ENCODE measurements at regions not wholly inside any gene's neighbourhood (a gene's known extent, or its start where the extent isn't known, plus 50 kb on each side); places are given as distances from the start of the nearest gene placed in this dataset.
"Not testable (repeated sequence)": the region's sequence is repeated elsewhere in the genome, so short reads cannot be mapped to it uniquely, and the experiment has no call there.

DNA sequence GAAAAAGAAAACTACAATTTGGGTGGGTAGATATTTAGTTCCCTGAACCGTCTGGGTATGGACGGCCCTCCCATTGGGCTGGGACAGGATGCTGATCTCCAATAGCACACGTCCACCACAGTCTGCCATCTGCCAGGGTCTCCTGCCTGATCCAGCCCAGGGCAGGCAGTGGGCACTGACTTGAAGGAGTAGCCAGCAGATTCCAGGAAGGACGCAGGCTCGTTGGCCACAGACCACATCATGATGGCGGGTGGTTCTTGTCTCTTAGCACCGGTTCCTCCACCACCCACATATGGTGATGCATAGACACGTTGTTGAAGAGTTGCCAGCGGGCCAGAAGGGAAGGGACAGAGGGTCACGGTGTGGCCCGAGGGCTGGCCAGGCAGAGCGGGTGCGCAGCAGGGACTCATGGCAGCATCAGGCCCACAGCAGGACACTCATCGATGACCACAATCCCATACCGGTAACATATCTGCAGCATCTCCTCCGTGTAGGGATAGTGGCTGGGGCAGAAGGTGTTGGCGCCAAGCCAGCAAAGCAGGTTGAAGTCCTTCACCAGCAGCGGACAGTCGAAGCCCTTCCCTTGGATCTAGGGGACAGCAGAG is 155.8 kb upstream of the FAM174A start:
- not testable (repeated sequence) for DNase-seq

DNA sequence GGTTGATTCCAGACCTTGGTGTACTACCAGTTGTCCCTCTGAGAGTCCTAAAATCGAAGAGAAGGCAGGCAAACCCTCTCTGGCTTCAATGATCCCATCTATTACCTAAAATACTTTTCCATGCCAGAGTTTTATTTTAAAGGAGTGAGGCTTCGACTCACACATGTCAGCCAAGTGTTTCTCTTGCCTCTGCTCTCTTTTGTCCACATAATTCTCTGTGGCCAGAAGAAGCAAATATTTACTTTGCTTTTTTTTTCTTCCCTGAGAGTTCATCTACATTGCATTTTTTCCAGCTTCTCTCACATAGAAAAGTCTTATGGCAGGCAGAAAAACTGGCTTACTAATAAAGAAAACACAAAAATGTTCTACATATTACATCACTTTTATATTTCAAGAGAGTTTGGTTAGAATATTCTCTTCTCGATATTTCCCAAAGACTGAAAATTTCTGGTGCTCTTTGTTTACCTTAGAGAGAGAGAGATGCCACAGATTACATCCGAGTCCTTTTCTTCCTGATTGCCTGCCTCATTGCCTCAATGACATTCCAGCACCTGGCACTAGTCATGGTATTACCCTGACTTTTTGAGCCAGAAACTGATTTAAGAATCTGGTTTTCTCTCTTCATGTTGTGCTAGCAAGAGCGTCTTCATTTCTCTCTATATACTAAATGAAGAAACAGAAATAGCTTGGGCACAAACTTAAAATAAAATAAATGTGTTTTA is 170.3 kb upstream of the FAM174A start:
- DNase-seq = not testable (repeated sequence)

DNA sequence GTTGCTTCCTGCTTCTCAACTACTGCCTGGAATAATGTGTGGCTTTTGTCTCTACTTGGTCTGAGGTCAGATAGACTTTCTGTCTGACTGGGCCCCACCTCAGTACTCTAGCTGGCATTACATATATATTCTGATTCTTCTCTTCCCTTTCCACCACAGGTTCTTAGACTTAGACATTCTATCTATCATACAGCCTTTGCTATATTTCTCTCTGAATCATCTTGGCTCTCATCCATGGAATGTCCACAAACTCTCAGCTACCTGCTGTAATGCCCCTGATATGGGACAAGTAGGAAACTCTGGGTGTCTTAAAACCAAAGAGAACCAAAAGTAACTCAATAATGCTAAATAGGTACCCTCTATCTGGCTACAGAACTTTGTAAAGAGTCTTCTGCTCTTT is 170.8 kb upstream of the FAM174A start:
- DNase-seq = not testable (repeated sequence)

DNA sequence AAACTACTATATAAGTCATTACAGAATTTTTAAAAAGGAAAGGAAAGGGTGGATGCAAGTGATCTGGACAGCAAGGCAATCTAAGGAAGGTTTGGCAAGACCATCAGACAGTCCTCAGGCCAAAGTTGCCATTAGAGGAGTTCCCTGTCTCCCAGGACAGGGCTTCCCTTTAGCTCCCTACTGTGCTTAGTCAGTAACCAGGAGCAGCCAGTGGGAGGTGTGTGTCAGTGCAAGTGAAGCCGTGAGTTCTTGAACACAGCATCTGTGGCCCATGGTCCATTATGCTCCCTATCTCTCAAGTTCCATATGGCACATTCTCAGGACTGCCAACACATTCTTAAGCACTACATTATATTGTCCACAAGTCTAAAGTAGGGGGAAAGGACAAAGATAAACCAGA is 175.2 kb upstream of the FAM174A start:
- DNase-seq = not testable (repeated sequence)

DNA sequence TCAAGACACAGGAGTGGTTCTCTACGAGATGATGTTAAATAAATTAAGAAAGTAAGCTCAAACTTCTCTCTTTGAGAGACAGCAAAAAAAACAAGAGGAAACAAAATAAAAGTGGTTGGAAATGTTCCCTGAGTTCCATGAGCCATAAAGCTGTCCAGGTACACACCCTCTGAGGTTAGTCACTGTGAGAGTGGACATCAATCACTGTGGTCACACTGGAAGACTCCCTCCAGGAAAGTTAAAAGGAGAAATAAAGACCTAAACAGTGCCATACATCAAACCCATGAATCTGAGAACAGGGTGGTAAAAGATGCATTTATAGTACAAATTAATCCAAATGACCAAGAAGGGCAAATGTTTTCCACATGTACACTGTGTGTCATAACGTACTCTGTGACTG is 188.9 kb upstream of the FAM174A start:
- not testable (repeated sequence) for DNase-seq

DNA sequence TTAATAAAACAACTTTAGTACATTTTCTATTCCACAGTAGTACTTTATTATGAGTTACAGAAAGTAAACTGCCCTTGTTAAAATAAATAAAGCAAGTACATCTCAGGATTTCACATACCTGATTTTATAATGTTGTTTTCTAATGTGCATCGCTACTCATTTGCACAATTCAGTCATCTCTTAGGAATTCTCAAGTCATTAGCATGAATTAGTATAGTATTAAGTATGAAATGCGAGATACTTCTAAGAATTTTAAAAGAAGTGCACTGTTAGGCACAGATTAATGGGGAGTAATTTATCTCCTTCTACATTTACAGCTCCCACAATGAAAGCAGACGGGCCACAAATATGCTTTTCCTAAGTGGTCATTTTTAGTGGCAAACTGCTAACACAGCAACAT is 193.7 kb upstream of the FAM174A start:
- not testable (repeated sequence) for DNase-seq

DNA sequence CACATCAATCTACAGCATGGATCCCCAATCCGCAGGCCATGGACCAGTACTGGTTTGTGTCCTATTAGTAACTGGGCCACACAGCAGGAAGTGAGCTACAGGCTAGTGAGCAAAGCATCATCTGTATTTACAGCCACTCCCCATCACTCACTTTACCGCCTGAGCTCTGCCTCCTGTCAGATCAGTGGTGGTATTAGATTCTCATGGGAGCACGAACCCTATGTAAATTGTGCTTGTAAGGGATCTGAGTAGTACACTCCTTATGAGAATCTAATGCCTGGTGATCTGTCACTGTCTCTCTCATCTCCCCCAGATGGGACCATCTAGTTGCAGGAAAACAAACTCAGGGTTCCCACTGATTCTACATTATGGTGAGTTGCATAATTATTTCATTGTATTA is 212.7 kb upstream of the FAM174A start:
- DNase-seq = no peak

DNA sequence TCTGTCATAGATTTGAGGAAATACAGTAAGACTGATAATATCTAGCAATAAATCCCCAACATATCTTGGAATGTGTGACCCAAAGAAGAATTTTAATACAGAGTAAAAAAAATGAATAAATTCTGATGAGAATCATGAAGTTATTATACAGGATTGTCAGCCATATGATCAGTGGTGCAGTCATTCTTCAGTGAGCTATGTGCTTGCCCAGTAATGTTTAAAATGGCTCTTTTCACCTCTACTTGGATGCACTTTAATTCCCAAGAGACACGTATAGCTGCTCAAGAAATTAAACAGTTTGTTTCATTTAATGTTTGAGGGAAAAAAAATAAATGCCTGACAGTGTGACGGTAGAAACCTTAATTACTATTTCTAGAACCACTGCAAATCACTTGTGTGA is 215.3 kb upstream of the FAM174A start:
- no peak for DNase-seq

DNA sequence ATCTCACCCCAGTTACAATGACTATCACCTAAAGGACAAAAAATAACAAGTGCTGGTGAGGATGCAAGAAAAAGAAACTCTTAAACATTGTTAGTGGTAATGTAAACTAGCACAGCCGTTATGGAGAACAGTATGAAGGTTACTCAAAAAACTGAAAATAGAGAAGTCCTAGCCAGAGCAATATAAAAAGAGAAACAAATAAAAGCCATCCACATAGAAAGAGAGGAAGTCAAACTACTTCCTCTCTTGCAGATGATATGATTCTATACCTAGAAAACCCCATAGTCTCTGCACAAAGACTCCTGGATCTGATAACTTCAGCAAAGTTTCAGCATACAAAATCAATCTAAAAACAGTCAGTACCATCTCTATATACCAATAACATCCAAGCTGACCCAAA is 221.5 kb upstream of the FAM174A start:
- no peak for DNase-seq

DNA sequence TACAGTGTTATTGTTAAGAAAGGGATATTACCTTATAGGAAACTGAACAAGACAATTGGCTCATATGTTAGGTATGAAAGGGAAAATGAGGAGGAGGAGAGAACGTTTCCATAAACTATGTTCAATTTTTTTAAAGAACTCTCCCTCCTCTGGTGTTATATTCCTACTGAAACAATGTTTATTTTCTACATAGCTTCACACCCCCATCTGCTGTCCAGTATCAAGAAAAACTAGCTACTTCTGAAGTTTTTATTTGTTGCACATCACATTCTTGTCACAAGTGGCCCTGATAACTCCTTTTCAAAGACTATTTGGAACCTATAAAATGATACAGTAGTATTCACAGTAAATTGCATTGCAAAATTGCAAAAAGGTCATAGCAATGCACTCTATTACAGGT is 223.4 kb upstream of the FAM174A start:
- DNase-seq = no peak

DNA sequence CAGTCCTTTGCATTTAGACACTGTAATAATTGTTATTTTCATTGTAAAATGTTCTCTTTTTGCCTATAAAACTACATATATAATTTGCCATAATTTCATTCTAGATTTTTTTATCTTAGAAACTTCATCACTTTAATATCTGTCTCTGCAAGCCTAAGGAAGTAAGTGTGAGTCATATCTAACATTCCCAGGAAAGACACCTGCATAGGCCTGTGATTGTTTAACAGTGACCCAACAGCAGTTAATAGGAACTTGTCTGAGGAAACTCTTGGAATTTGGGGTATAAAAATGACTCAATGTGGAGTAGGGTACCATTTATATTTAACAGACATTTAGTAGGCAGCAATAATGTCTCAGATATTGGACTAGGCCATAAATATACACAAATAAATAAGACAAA is 229.2 kb upstream of the FAM174A start:
- DNase-seq = no peak

DNA sequence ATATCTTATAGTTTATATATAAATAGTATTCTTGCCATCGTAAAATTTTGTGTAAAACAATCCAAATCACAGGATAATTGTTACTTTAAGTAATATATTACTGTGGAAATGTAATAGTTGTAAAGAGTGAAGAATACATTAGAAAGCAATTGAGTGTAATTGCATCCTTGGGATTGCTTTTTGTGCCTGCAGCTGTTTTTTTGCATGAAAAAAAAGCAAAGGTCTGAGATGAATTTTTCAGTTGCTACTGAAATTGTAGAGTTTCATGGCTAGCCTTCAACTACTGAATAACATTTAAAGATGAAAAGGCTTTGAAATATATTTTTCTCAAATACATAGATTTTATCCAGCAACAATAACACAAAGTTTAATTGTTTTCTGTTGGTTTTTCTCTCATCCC is 232.0 kb upstream of the FAM174A start:
- no peak for DNase-seq

DNA sequence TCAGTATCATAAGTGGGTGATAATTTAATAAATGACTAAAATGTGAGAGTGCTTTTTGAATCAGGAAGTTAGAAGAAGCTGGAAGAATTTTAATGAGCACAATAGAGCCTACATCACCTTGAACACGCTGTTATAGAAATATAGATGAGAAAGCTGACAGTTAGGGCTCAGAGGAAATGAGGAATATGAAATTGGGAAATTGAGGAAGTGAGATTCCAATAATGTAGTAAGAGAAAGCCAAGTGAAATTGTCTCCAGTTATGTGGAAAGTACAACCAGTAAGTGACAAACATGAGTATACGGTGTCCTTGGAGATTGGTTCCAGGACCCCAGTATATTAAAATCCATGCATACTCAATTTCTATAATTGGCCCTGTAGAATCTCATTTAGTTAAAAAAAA is 235.9 kb upstream of the FAM174A start:
- DNase-seq = no peak

DNA sequence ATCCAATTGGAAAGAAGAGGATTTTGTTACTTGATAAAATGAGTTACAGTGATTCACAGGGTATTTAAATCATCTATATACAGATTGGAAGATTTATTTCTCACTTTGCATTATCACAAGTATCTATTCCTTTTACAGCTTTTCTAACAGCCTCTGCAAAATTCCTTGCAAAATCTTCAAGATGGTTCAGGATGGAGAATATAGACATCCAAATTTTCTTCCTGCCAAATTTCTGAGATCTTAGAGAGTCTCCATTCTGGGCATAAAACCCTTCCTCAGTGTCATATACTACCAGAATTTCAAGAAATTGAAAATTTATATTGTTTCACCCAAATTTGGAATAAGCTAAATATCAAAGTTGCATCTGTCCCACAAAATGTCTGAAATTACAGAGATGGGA is 259.1 kb upstream of the FAM174A start:
- no peak for DNase-seq

DNA sequence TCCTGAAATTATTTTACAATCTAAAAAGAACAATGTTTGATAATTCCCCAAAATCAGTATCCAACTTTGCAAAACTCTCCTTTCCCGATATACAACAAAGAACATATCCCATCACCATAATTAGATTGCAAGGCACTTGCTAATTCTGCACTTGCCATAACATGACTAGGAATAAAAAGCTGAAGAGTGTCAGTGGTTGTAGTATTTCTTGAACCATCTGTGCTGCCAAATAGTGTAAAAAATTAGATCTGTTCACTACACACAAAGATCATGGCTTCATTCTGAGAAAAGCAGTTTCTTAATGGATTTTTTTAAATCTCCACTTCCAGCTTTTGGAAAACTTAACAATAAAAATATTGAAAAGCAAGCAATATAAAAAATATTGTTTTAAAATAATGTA is 259.5 kb upstream of the FAM174A start:
- no peak for DNase-seq

DNA sequence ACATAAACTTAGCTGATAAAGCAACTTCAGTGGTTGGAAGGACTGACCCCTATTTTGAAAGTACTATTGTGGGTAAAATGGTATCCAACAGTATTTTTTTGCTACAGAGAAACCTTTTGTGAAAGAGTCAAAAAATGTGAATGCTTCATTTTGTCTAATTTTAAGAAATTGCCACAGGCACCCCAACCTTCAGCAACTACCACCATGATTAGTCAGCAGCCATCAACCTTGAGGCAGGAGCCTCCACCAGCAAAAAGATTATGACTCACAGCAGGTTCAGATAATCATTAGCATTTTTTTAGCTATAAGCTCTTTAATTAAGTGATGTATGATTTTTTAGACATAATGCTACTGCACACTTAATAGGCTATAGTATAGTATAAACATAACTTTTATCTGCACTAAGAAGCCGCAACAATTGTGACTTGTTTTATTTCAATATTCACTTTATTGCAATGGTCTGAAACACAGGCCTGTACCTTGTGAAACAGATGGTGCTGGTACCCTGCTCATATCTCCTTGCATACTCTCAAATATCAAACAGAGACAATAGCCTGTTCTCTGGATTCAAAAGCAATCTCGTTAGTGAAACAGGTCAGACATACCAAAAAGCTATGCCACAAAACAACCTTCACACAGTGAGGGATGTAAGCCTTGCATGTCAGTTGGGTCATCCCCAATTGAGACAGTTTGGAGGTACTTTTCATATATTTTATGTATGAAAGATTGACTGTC is 261.2 kb upstream of the FAM174A start:
- no peak for DNase-seq

DNA sequence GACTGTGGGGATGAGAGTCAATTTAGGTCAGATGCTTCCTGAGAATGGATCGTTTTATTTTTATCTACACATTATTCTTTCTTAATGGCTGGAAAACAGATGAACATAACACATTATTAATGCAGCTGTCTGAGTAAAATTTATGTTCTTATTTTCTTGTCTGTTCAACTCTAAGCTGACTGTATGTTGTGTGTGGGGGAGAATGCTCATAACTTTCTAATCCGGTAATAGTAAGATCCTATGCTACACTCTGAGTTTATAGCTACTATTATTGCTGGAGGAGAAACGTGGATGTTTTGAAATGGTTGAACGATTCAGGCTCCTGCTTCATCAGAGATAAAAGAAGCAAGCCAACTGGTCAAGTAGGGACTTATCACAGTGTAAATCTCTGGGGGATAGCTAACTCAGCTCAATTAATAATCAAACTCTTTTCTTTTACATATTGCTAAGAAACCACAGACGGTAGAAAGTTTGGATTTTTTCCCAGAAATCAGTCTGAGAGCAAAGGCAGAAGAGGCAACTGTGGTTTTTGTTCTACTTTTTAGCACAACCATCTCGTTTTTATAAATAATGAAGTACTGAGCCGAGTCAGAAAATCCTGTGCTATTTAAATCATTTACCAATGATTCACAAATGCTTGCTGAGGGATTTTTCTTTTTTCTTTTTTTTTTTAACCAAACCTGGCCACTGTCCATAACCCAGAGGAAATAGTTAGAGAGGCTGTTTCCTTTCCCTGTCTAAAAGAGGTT is 265.0 kb upstream of the FAM174A start:
- no peak for DNase-seq

DNA sequence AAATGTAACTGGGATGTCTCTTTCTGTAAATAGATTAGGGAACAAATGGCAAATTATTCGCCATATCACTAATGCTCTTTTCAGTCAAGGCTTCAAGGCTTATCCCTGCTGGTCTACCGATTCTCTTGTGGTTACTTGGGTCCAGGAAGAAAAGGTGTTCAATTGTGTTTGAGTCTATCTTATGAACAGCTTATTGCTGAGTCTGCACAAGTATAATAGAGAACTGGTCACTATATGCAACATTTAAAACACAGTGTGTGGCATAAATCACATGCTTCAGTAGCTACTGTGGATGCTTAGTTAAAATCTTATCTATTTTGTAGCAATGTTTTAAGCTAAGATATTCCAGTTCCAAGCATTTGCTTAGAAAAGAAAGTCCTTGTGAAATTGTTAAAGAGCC is 274.2 kb upstream of the FAM174A start:
- no peak for DNase-seq

DNA sequence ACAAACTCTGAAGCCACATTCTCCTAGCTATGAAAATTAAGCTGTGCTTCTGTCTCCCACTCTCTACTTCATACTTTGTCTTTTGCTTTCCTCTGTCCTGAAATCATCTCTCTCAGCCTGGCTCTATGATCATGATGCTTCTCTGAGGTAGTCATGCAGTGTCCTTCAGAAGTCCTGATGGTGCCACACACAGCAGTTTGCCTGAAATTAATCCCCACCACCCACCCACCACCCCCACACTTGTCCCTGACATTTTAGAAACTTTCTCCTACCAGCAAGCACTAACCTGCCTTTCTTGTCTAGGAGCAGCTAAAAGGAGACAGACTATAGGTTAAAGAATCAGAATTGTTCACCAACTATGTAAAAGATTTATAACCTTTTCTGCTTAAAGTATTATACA is 282.2 kb upstream of the FAM174A start:
- DNase-seq = no peak

DNA sequence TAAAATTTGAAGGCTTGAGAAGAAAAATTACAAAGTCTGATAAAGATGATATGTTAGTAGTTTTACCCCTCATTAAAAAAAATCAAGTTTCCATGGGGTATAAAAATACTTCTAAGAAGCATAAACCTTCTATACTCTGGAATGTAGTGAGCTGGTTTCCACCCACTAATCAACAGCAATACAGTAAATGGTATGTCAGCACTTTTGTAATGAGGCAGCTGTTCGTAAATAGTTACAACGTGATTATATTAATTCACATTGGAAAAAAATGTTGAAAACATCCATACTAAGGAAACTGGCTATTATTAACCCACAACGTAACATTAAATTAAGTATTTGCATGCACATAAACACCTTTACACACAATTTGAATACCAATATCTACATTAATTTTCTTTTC is 283.1 kb upstream of the FAM174A start:
- DNase-seq = no peak

DNA sequence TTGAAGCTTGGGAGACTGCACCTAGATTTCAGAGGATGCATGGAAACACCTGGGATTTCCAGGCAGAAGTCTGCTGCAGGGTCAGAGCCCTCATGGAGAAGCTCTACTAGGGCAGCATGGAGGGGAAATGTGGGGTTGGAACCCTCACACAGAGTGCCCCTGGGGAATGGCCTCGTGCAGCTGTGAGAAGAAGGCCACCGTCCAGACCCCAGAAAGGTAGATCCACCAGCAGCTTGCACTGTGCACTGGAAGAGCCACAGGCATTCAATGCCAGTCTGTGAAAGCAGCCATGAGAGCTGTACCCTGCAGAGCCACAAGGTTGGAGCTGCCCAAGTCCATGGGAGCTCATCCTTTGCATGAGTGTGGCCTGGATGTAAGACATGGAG is 285.3 kb upstream of the FAM174A start:
- no peak for DNase-seq

DNA sequence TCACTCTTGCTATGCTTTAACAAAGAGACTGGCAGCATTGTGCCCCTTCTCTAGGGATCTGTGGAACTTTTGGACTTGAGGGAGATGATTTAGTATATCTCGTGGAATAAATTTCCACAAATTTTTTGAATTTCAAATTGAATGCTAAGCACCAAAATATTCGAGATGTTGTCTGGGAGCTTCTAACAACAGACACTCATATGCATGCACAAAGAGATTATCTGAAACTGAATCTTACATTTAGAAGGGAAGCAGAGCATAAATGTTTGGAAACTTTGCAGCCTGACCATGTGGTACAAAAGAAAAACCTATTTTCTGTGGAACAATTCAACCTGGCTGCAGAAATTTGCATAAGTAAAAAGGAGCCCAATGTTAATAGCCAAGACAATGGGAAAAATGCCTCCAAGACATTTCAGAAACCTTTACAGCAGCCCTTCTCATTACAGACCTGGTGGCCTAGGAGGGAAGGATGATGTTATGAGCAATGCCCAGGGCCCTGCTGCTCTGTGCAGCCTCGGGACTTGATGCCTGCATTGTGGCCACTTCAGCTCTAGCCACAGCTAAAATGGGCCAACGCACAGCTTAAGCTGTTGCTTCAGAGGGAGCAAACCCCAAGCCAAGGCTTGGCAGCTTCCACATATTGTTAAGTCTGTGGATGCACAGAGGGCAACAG is 285.8 kb upstream of the FAM174A start:
- no peak for DNase-seq

DNA sequence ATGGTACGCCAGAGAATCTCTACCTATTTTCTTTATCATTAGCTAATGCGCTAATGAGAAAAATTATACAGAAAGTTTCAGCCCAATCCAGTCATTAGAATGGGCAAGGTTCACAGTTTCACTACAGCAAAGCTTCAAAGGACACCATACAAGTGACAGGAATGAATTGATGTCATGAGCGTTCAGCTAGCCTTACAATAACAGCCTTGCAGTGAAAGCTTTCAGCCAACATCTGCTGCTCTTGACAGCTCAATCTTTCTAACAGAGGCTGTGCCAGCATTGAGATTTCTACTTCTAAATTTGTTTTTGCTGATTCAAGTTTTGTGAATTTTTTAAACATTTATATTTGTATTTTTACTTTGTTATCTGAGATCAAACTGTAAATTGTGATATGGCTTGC is 302.4 kb upstream of the FAM174A start:
- no peak for DNase-seq

All from activated CD4-positive, alpha-beta T cell treated with anti-CD3 and anti-CD28 coated beads, Interleukin-2, amount 50 U/mL, for 16 hours (primary cell).